ENCODE measurements at regions not wholly inside any gene's neighbourhood (a gene's known extent, or its start where the extent isn't known, plus 50 kb on each side); places are given as distances from the start of the nearest gene placed in this dataset.

DNA sequence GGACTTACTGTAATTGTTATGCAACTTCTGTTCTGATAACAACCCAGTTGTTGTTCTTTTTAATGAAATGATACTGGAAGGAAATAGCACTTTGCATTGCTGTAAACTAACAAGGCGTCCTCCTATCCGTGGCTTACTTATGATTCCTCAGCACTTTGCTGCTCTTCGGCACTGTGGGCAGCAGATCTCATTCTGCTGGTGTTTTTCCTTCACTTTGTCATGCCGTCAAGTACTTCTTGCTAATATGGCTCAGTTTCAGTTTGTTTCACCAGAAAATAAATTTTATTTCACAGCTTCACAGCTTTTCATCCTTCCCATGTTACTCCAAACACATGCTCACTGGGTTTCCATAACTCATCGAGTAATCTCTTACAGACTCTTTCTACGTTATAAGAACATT, 289.3 kb downstream of the MEIS1 start:
- no peak overlapping the region for H4K91ac ChIP-seq (ENCODE audit: insufficient read depth, low read depth, low read length)
- ChIA-PET POLR2A (ENCODE audit: unreplicated experiment) (no interaction called here), CTCF (interaction anchor here (1.0 kb wide), 1 partner anchor 11 kb away, joined by 3 read pairs; no protein-coding TSS in a partner anchor)
- DNase-seq (no peak), ATAC-seq (ENCODE audit: low read depth) (no peak)
- H4K5ac ChIP-seq (ENCODE audit: low read depth, low read length) = no peak overlapping the region
- H3K4ac ChIP-seq (ENCODE audit: low read depth, low read length) = no peak overlapping the region
- no peak overlapping the region for H2BK20ac ChIP-seq (ENCODE audit: low read depth, low read length)
- in situ Hi-C loops (cut with MboI; ENCODE audit: low sequenced_read_pairs) (no loop called here), dilution Hi-C loops (cut with HindIII; ENCODE audit: low sequenced_read_pairs, unreplicated experiment) (no loop called here), intact Hi-C loops (cut with micrococcal nuclease) (no loop called here)
- 0 out of 2 replicates have a peak, but pooled peaks cover under 1% of the 10 kb centered on the region for H3K4me1 ChIP-seq (ENCODE audit: control insufficient read depth, insufficient read depth, low read length)
- no peaks in the 10 kb centered on the region for H4K20me1 ChIP-seq (ENCODE audit: insufficient read depth, low read length)
- H3K56ac ChIP-seq (ENCODE audit: extremely low read depth, insufficient read depth, low read length) = no peak overlapping the region
- H3K23ac ChIP-seq (ENCODE audit: low read depth, low read length) = no peak overlapping the region
- no peak overlapping the region for H3K9ac ChIP-seq (ENCODE audit: low read depth, low read length)
- H3K14ac ChIP-seq (replicated peaks; ENCODE audit: low read depth, low read length) = no peak overlapping the region
- H3K36me3 ChIP-seq (ENCODE audit: control insufficient read depth, insufficient read depth, low read length) = no peaks in the 10 kb centered on the region
- H2AFZ ChIP-seq (replicated peaks; ENCODE audit: low read length, poor library complexity) = no peak overlapping the region
- no peaks in the 10 kb centered on the region for H3K9me1 ChIP-seq (ENCODE audit: insufficient read depth, low read length)
- H3K9me3 ChIP-seq (ENCODE audit: control insufficient read depth, insufficient read depth, low read length) = no peaks in the 10 kb centered on the region
- no peaks in the 10 kb centered on the region for H3K27me3 ChIP-seq (ENCODE audit: control insufficient read depth, insufficient read depth, low read length)
- no peak overlapping the region for H3K4me2 ChIP-seq (ENCODE audit: low read depth, low read length)
- H4K8ac ChIP-seq (ENCODE audit: low read depth in 2 of 2, low read length in 2 of 2) = no peak overlapping the region
- no TSS peak for BruUV-seq (replicated peaks)
- no peak overlapping the region for H2BK15ac ChIP-seq (ENCODE audit: low read depth, low read length)
- H3K18ac ChIP-seq (ENCODE audit: low read depth, low read length) = no peak overlapping the region
- H2AK5ac ChIP-seq (ENCODE audit: low read depth, low read length) = no peak overlapping the region
- H3K27ac ChIP-seq (ENCODE audit: insufficient read depth, low read length) = no peak overlapping the region
- WGBS, 2 experiments (ENCODE audit: extremely low coverage in 2 of 2, insufficient read length in 1 of 2) = 59% methylated on average over 4 of the region's 6 CpGs; no CpG with 5 or more reads in 1 of the 2 experiments
- TF ChIP-seq MXI1 (IDR thresholded peaks at IDR 0.05; ENCODE audit: borderline replicate concordance, low read depth, low read length) = no peak
- no peak for TF ChIP-seq FOS (IDR thresholded peaks at IDR 0.05; ENCODE audit: low read depth, low read length)
- TF ChIP-seq, protein P1, sequence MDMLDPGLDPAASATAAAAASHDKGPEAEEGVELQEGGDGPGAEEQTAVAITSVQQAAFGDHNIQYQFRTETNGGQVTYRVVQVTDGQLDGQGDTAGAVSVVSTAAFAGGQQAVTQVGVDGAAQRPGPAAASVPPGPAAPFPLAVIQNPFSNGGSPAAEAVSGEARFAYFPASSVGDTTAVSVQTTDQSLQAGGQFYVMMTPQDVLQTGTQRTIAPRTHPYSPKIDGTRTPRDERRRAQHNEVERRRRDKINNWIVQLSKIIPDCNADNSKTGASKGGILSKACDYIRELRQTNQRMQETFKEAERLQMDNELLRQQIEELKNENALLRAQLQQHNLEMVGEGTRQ (IDR thresholded peaks at IDR 0.05; ENCODE audit: low read depth, low read length) = no peak
- no peak for TF ChIP-seq RCOR1 (IDR thresholded peaks at IDR 0.05; ENCODE audit: insufficient replicate concordance, low read length)
- TF ChIP-seq CHD1 (IDR thresholded peaks at IDR 0.05; ENCODE audit: low read depth, low read length) = no peak
- TF ChIP-seq SMC3 (IDR thresholded peaks at IDR 0.05; ENCODE audit: low read depth, low read length) = no peak
- no peak for TF ChIP-seq NFE2L2 (IDR thresholded peaks at IDR 0.05; ENCODE audit: low read depth, low read length)
- no peak for TF ChIP-seq BHLHE40 (IDR thresholded peaks at IDR 0.05; ENCODE audit: low read depth, low read length)
- TF ChIP-seq RAD21 (IDR thresholded peaks at IDR 0.05; ENCODE audit: low read length) = no peak
- TF ChIP-seq RFX5 (IDR thresholded peaks at IDR 0.05; ENCODE audit: low read depth, low read length) = no peak
- TF ChIP-seq POLR2A (IDR thresholded peaks at IDR 0.05; ENCODE audit: low read depth, low read length) = no peak
- no peak for TF ChIP-seq CEBPB (IDR thresholded peaks at IDR 0.05; ENCODE audit: low read depth, low read length)
- TF ChIP-seq, protein P2, sequence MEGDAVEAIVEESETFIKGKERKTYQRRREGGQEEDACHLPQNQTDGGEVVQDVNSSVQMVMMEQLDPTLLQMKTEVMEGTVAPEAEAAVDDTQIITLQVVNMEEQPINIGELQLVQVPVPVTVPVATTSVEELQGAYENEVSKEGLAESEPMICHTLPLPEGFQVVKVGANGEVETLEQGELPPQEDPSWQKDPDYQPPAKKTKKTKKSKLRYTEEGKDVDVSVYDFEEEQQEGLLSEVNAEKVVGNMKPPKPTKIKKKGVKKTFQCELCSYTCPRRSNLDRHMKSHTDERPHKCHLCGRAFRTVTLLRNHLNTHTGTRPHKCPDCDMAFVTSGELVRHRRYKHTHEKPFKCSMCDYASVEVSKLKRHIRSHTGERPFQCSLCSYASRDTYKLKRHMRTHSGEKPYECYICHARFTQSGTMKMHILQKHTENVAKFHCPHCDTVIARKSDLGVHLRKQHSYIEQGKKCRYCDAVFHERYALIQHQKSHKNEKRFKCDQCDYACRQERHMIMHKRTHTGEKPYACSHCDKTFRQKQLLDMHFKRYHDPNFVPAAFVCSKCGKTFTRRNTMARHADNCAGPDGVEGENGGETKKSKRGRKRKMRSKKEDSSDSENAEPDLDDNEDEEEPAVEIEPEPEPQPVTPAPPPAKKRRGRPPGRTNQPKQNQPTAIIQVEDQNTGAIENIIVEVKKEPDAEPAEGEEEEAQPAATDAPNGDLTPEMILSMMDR (conservative IDR thresholded peaks at IDR 0.05; ENCODE audit: low read depth, low read length) = no peak
- no peak for TF ChIP-seq MAFK (IDR thresholded peaks at IDR 0.05; ENCODE audit: low read depth, low read length)
- no peak for TF ChIP-seq MAZ (IDR thresholded peaks at IDR 0.05; ENCODE audit: borderline replicate concordance, low read depth, low read length)
- TF ChIP-seq, protein P3, sequence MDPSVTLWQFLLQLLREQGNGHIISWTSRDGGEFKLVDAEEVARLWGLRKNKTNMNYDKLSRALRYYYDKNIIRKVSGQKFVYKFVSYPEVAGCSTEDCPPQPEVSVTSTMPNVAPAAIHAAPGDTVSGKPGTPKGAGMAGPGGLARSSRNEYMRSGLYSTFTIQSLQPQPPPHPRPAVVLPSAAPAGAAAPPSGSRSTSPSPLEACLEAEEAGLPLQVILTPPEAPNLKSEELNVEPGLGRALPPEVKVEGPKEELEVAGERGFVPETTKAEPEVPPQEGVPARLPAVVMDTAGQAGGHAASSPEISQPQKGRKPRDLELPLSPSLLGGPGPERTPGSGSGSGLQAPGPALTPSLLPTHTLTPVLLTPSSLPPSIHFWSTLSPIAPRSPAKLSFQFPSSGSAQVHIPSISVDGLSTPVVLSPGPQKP (IDR thresholded peaks at IDR 0.05; ENCODE audit: borderline replicate concordance, low read depth, low read length) = no peak
- no peak overlapping the region for H3K4me3 ChIP-seq (ENCODE audit: insufficient read depth, low read depth, low read length)
- no peak overlapping the region for H2BK120ac ChIP-seq (ENCODE audit: low read depth, low read length)
- no peak overlapping the region for H2BK5ac ChIP-seq (ENCODE audit: low read depth, low read length, poor library complexity, severe bottlenecking)
- H2AK9ac ChIP-seq (replicated peaks; ENCODE audit: low read depth, low read length, poor library complexity) = no peak overlapping the region
- H3K79me1 ChIP-seq (ENCODE audit: low read depth in 1 of 2, low read length in 2 of 2) = no peaks in the 10 kb centered on the region

Measured in IMR-90 (cell line).